ENCODE measurements at regions not wholly inside any gene's neighbourhood (a gene's known extent, or its start where the extent isn't known, plus 50 kb on each side); places are given as distances from the start of the nearest gene placed in this dataset.

- TF ChIP-seq CTCF (IDR thresholded peaks at IDR 0.05) (no peak), POLR2A (IDR thresholded peaks at IDR 0.05) (no peak)
These were observed 366.9 kb upstream of the ZEB2 start for GRCh38 chr2:144886862-144887261.

Measured in testis (tissue), 2 donors.